GM23338 (cell line): ENCODE measurements at regions not wholly inside any gene's neighbourhood (a gene's known extent, or its start where the extent isn't known, plus 50 kb on each side); places are given as distances from the start of the nearest gene placed in this dataset.

Experiments
- ATAC-seq: fragments of 200-7000 bp; cut with Tn5 transposase; 3 replicates; pipeline ENCODE4 v1.9.1; 2020
- DNase-seq: peaks from one replicate; pipeline ENCODE4 v3.0.0-alpha.2; 2015; ENCODE audit warnings: low spot score
- H2AFZ ChIP-seq: fragments of 200-600 bp; sonication (generic); 2 replicates; pipeline ENCODE4 v1.8.0; 2016; ENCODE audit warnings: antibody characterized with exemption, mild to moderate bottlenecking, moderate library complexity
- H3F3A ChIP-seq: fragments of 200-600 bp; sonication (generic); replicated peaks from 2 replicates; pipeline ENCODE4 v1.8.0; 2017; ENCODE audit warnings: antibody characterized with exemption, mixed run types, low read depth
- H3K27ac ChIP-seq: fragments of 200-600 bp; sonication (generic); 2 replicates; pipeline ENCODE4 v1.6.1; 2016; ENCODE audit warnings: low read depth
- H3K27me3 ChIP-seq: fragments of 200-600 bp; sonication (generic); 2 replicates; pipeline ENCODE4 v1.8.0; 2016; ENCODE audit warnings: mild to moderate bottlenecking, mixed run types, moderate library complexity; ENCODE audit not compliant: insufficient read depth
- H3K36me3 ChIP-seq: fragments of 200-600 bp; sonication (generic); 2 replicates; pipeline ENCODE4 v1.8.0; 2016; ENCODE audit warnings: mild to moderate bottlenecking; ENCODE audit not compliant: insufficient read depth
- H3K4me1 ChIP-seq: fragments of 200-600 bp; sonication (generic); 2 replicates; pipeline ENCODE4 v1.8.0; 2016; ENCODE audit warnings: mild to moderate bottlenecking, moderate library complexity; ENCODE audit not compliant: insufficient read depth
- H3K4me2 ChIP-seq: fragments of 200-600 bp; sonication (generic); 2 replicates; pipeline ENCODE4 v1.7.1; 2017; ENCODE audit warnings: mixed run types
- H3K4me3 ChIP-seq: fragments of 200-600 bp; sonication (generic); 2 replicates; pipeline ENCODE4 v1.6.1; 2016; ENCODE audit warnings: mixed run types
- H3K79me2 ChIP-seq: fragments of 200-600 bp; sonication (generic); replicated peaks from 2 replicates; pipeline ENCODE4 v1.8.0; 2017; ENCODE audit warnings: mild to moderate bottlenecking; ENCODE audit not compliant: insufficient read depth
- H3K9me2 ChIP-seq: fragments of 200-600 bp; sonication (generic); 2 replicates; pipeline ENCODE4 v1.8.0; 2017; ENCODE audit not compliant: insufficient read depth
- H4K20me1 ChIP-seq: fragments of 200-600 bp; sonication (generic); replicated peaks from 2 replicates; pipeline ENCODE4 v1.8.0; 2017; ENCODE audit warnings: mild to moderate bottlenecking; ENCODE audit not compliant: insufficient read depth
- H3K27ac Mint-ChIP-seq: 2 replicates; pipeline ENCODE4 v1.8.0; 2020; ENCODE audit warnings: inconsistent platforms, mild to moderate bottlenecking, moderate library complexity, mixed read lengths
- H3K27me3 Mint-ChIP-seq: 3 replicates; pipeline ENCODE4 v1.8.0; 2022; ENCODE audit warnings: low read depth, mild to moderate bottlenecking, moderate library complexity, mixed read lengths, inconsistent platforms; ENCODE audit not compliant: insufficient read depth, poor library complexity
- H3K36me3 Mint-ChIP-seq: 3 replicates; pipeline ENCODE4 v1.8.0; 2021; ENCODE audit warnings: low read depth, mild to moderate bottlenecking, inconsistent platforms, moderate library complexity, mixed read lengths
- H3K4me1 Mint-ChIP-seq: 3 replicates; pipeline ENCODE4 v1.8.0; 2020; ENCODE audit warnings: mild to moderate bottlenecking, inconsistent platforms, mixed read lengths
- H3K4me3 Mint-ChIP-seq: 3 replicates; pipeline ENCODE4 v1.8.0; 2021; ENCODE audit warnings: moderate library complexity, mild to moderate bottlenecking, inconsistent platforms, mixed read lengths
- H3K9me3 Mint-ChIP-seq: 3 replicates; pipeline ENCODE4 v1.8.0; 2020; ENCODE audit warnings: moderate library complexity, mild to moderate bottlenecking, inconsistent platforms, mixed read lengths
- CREB1 ChIP-seq: fragments of 250-450 bp; sonication (Bioruptor Pico); IDR thresholded peaks from 2 replicates; pipeline ENCODE4 v1.5.0; 2020; ENCODE audit warnings: low read depth, mild to moderate bottlenecking, moderate library complexity
- CTCF ChIP-seq, 2 experiments: fragments of 200-600 bp in 1 of 2; sonication (generic) in 1 of 2; conservative IDR thresholded peaks; 2 replicates each; pipeline versions ENCODE4 v1.5.1 to v1.6.1; 2016 to 2017; ENCODE audit warnings: antibody characterized with exemption in 2 of 2, low read depth in 2 of 2, mild to moderate bottlenecking in 2 of 2, moderate library complexity in 1 of 2
- JUNB ChIP-seq: IDR thresholded peaks from one replicate; pipeline ENCODE4 v1.6.1; 2016; ENCODE audit warnings: antibody characterized with exemption; ENCODE audit not compliant: unreplicated experiment
- POLR2AphosphoS5 ChIP-seq: IDR thresholded peaks from 2 replicates; pipeline ENCODE4 v1.6.1; 2016; ENCODE audit warnings: antibody characterized with exemption, low read depth
- REST ChIP-seq: IDR thresholded peaks from one replicate; pipeline ENCODE4 v1.6.1; 2018; ENCODE audit warnings: antibody characterized with exemption; ENCODE audit not compliant: unreplicated experiment
- STAT1 ChIP-seq: IDR thresholded peaks from one replicate; pipeline ENCODE4 v1.6.1; 2016; ENCODE audit warnings: antibody characterized with exemption; ENCODE audit not compliant: unreplicated experiment

DNA sequence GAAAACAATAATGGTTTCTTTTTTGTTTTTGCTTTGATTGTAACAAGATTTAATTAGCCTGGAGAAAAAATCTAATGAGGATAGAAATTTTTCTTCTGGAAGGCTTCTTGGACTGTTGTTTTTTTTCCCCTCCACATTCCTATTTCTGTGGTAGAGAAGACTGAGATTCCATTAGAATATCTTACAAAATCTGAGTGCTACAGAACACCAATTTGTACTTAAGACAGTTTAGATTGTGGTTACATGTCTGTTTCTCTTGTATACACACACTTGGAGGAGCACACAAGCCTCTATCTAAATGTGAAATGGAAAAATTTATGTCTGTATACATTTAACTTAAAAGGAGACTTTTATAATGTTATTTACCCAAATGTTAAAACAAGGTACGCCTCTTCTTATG, 176.9 kb upstream of the ARSJ start (continued):
- TF ChIP-seq CTCF (conservative IDR thresholded peaks at IDR 0.05; ENCODE audit: low read depth in 2 of 2) = no peak
- no peak for TF ChIP-seq JUNB
- no peak for TF ChIP-seq REST
- no peak for TF ChIP-seq POLR2AphosphoS5

- Histone ChIP-seq H3K36me3 (no peaks in the 10 kb centered on the region), H3K27me3 (no peaks in the 10 kb centered on the region), H4K20me1 (no peaks in the 10 kb centered on the region), H3K79me2 (no peaks in the 10 kb centered on the region), H3K4me2 (no peak overlapping the region), H3F3A (no peaks in the 10 kb centered on the region), H3K9me2 (no peaks in the 10 kb centered on the region; the same call in 1 of the 2 replicates), H3K27ac (no peak overlapping the region), H2AFZ (no peak overlapping the region), H3K4me1 (0 out of 2 replicates have a peak, but pooled peaks cover 3% of the 10 kb centered on the region), H3K4me3 (no peak overlapping the region)
- TF ChIP-seq STAT1 = no peak
- no peak for TF ChIP-seq POLR2AphosphoS5
- peak; percentile 31 to 71 for TF ChIP-seq CTCF (conservative IDR thresholded peaks at IDR 0.05; ENCODE audit: low read depth in 2 of 2)
- H3K4me1 Mint-ChIP-seq = peaks cover 4% of the 10 kb centered on the region; the same call in 1 of the 3 replicates
- H3K4me3 Mint-ChIP-seq = no peak overlapping the region
- ATAC-seq (peak; percentile 88), DNase-seq (peak; percentile 25)
- H3K27me3 Mint-ChIP-seq = no peaks in the 10 kb centered on the region
- no peaks in the 10 kb centered on the region for H3K9me3 Mint-ChIP-seq
- no peak overlapping the region for H3K27ac Mint-ChIP-seq
- H3K36me3 Mint-ChIP-seq = no peaks in the 10 kb centered on the region
Measured at GRCh38 chr4:114161809-114162208, 182.4 kb upstream of the ARSJ start.

- peaks cover 4% of the 10 kb centered on the region; the same call in 1 of the 3 replicates for H3K4me1 Mint-ChIP-seq
- Histone ChIP-seq H3K4me2 (no peak overlapping the region), H3K4me1 (0 out of 2 replicates have a peak, but pooled peaks cover 3% of the 10 kb centered on the region), H3K36me3 (no peaks in the 10 kb centered on the region), H3K27ac (no peak overlapping the region), H3K27me3 (no peaks in the 10 kb centered on the region), H3K4me3 (no peak overlapping the region), H3K79me2 (no peaks in the 10 kb centered on the region), H3K9me2 (no peaks in the 10 kb centered on the region; the same call in 1 of the 2 replicates), H3F3A (no peaks in the 10 kb centered on the region), H4K20me1 (no peaks in the 10 kb centered on the region), H2AFZ (no peak overlapping the region)
- TF ChIP-seq CREB1 = no peak
- no peaks in the 10 kb centered on the region for H3K9me3 Mint-ChIP-seq
- DNase-seq (no peak), ATAC-seq (no peak)
- no peak overlapping the region for H3K4me3 Mint-ChIP-seq
- H3K27ac Mint-ChIP-seq = no peak overlapping the region
- H3K36me3 Mint-ChIP-seq = no peaks in the 10 kb centered on the region
- no peaks in the 10 kb centered on the region for H3K27me3 Mint-ChIP-seq
Measured at GRCh38 chr4:114163051-114163450, 183.6 kb upstream of the ARSJ start.
